ENCODE measurements at regions not wholly inside any gene's neighbourhood (a gene's known extent, or its start where the extent isn't known, plus 50 kb on each side); places are given as distances from the start of the nearest gene placed in this dataset.

GRCh38 chr6:40915165-40915564 is 123.9 kb downstream of the UNC5CL start:
- TF ChIP-seq CTCF (conservative IDR thresholded peaks at IDR 0.05 in 1 of 2, IDR thresholded peaks at IDR 0.05 in 1 of 2; ENCODE audit: low read depth in 1 of 2, low read length in 2 of 2): no peak
- TF ChIP-seq EZH2 (IDR thresholded peaks at IDR 0.05; ENCODE audit: low read length, missing control alignments): no peak

Data from fibroblast of lung (primary cell).